AG04450 (cell line): ENCODE measurements at regions not wholly inside any gene's neighbourhood (a gene's known extent, or its start where the extent isn't known, plus 50 kb on each side); places are given as distances from the start of the nearest gene placed in this dataset.
"Not testable (repeated sequence)": the region's sequence is repeated elsewhere in the genome, so short reads cannot be mapped to it uniquely, and the experiment has no call there.

Experiments used
- CTCF ChIA-PET: fragments of 300-600, 350-600 bp; formaldehyde crosslinking; extraction: SDS; loops from one replicate; lab custom pipeline; 2022; ENCODE audit warnings: antibody characterized with exemption, inconsistent platforms; lab: Charles Lee
- POLR2A ChIA-PET: fragments of 350-600 bp; formaldehyde crosslinking; extraction: SDS; loops from one replicate; lab custom pipeline; 2021; ENCODE audit warnings: antibody characterized with exemption, inconsistent platforms; lab: Yijun Ruan, JAX
- DNase-seq: peaks from one replicate; pipeline ENCODE4 v3.0.0-alpha.2; 2011; ENCODE audit warnings: low read depth, low spot score
- H3K27ac ChIP-seq: one replicate; pipeline ENCODE4 v1.5.1; 2012; ENCODE audit warnings: low read depth, low read length, control low read depth
- H3K27me3 ChIP-seq: one replicate; pipeline ENCODE4 v1.6.0; 2012; ENCODE audit warnings: low read length; ENCODE audit not compliant: control insufficient read depth, insufficient read depth
- H3K4me3 ChIP-seq: 2 replicates; pipeline ENCODE4 v1.5.1; 2011; ENCODE audit warnings: mild to moderate bottlenecking, low read depth, low read length, control low read depth
- H3K9me3 ChIP-seq: 2 replicates; pipeline ENCODE4 v1.5.1; 2012; ENCODE audit warnings: low read length; ENCODE audit not compliant: control insufficient read depth, insufficient read depth
- TF ChIP-seq, protein P1 (sequence below): IDR thresholded peaks from 2 replicates; pipeline ENCODE4 v1.5.1; 2011; ENCODE audit warnings: low read depth, low read length, control low read depth, inconsistent platforms

DNA sequence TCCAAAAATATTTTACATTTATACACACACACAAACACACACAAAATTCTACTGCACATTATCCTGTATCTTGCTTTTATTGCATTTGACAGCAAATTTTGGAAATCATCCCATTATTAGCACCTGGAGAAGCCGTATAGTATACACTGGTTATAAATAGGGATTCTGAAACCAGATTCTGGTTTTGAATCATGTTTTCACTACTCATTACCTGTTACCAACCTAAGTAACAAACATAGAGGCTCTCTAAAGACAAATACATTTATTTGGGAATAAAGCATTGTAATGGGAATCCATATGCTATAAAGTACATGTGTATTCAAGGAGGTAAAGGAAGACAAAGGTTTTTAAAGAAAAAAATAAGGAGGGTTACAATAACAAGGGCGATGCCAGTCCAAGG lies 106.8 kb downstream of the OR2B2 start:
- H3K9me3 ChIP-seq: no peaks in the 10 kb centered on the region
- H3K4me3 ChIP-seq: no peak overlapping the region
- no peak overlapping the region for H3K27ac ChIP-seq
- TF ChIP-seq, protein P1, sequence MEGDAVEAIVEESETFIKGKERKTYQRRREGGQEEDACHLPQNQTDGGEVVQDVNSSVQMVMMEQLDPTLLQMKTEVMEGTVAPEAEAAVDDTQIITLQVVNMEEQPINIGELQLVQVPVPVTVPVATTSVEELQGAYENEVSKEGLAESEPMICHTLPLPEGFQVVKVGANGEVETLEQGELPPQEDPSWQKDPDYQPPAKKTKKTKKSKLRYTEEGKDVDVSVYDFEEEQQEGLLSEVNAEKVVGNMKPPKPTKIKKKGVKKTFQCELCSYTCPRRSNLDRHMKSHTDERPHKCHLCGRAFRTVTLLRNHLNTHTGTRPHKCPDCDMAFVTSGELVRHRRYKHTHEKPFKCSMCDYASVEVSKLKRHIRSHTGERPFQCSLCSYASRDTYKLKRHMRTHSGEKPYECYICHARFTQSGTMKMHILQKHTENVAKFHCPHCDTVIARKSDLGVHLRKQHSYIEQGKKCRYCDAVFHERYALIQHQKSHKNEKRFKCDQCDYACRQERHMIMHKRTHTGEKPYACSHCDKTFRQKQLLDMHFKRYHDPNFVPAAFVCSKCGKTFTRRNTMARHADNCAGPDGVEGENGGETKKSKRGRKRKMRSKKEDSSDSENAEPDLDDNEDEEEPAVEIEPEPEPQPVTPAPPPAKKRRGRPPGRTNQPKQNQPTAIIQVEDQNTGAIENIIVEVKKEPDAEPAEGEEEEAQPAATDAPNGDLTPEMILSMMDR: no peak
- H3K27me3 ChIP-seq: no peaks in the 10 kb centered on the region
- DNase-seq: no peak
- ChIA-PET CTCF (interaction anchor here (4.7 to 5.2 kb wide), 2 partner anchors 9 to 90 kb away, joined by 48 to 57 read pairs; a partner anchor contains a TSS), POLR2A (no interaction called here)

DNA sequence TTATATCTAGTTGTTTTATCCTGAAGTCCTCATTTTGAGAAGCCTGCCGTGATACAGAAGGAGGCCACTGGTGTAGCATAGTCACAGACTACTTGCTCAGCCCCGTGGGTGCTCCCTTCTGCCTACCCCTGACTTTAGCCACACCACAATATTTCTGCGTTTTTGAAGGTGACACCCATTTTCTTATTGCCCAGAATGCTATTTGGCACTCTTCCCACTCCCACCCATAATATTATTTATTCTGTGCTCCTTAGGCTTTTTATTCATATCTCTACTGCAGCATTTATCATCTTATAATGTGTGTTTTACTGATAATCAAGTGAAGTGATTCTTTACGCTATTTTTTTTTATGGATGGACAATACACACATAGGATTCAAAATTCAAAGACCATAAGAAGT lies 107.3 kb downstream of the OR2B2 start:
- ChIA-PET POLR2A (no interaction called here), CTCF (no interaction called here)
- DNase-seq: no peak
- Histone ChIP-seq H3K4me3 (no peak overlapping the region), H3K27me3 (no peaks in the 10 kb centered on the region), H3K27ac (no peak overlapping the region), H3K9me3 (no peaks in the 10 kb centered on the region)
- TF ChIP-seq, protein P1: no peak

DNA sequence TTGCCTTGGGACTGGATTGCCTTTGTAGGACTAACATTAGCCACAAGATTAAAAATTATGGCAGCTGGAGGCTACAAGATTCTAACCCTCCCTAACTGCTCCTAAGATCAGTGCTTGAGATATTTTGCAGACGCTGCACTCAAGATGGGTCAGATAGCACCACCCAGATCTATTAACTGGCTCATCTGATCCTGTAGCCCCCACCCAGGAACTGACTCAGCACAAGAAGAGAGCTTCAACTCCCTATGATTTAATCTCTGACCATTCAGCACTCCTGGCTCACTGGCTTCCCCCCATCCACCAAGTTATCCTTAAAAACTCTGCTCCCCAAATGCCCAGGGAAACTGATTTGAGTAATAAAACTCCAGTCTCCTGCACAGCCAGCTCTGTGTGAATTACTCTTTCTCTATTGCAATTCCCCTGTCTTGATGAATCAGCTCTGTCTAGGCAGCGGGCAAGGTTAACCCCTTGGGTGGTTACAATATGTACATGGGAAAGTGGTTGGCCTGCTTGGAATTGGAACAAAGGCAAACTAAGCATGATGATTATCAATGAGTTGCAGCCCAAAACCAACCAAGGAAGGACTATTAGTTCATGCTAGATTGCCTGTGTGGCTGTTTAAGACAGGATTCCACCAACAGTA lies 111.3 kb downstream of the OR2B2 start:
- no peak for DNase-seq
- ChIA-PET CTCF (no interaction called here), POLR2A (no interaction called here)
- no peak overlapping the region for H3K27ac ChIP-seq
- H3K27me3 ChIP-seq: no peaks in the 10 kb centered on the region
- no peaks in the 10 kb centered on the region for H3K9me3 ChIP-seq
- TF ChIP-seq, protein P1: no peak
- H3K4me3 ChIP-seq: no peak overlapping the region

DNA sequence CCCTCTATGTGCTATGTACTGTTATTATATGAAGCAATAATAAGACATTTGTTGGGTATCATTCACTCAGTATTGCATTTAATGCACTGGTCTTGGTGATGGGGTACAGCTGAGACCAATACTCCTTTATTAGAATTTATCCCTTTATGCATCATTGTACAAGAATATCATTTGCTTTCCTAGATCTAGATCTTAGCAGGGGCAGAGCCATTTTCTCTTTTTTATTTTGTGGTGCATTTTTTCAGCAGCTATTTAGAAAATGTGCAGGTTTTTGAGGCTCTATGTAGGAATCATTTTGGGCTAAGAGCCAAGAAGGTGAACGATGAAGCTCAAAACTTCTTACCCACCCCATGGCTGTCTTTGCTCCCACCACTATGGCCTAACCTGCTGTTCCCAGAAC lies 114.2 kb downstream of the OR2B2 start:
- ChIA-PET CTCF (interaction anchor here (0.6 to 6.4 kb wide), 8 partner anchors 9 to 1778 kb away, joined by 3 to 99 read pairs (median 12); a partner anchor contains a TSS), POLR2A (interaction anchor here (1.0 kb wide), 1 partner anchor 10 kb away, joined by 3 read pairs; a partner anchor contains a TSS)
- TF ChIP-seq, protein P1: no peak

DNA sequence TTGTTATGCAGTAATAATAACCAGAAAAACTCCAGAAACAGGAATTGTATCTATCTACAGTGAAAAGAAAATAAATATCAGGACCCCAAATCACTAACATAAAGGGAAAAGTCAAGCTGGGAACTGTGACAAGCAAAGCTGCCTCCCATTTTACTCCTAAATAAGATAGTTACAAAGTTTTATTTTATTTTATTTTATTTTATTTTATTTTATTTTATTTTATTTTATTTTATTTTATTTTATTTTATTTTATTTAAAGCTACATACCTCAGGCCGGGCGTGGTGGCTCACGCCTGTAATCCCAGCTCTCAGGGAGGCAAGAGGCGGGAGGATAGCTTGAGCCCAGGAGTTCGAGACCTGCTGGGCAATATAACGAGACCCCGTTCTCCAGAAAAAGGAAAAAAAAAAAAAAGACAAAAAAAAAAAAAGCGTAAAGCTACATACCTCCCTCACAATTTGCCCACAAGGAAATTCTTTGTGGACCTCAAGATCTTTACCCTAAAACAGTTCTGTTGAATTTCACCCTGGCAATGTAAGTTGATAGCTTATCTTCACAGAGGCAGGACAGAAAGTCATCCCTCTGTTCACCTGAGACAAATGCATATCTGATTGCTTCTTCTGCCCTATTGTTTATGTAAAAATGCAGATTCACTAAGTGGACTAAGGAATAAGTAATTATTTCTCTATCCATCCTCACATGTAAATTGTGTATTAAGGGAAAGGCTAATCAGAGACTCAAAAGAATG lies 115.3 kb downstream of the OR2B2 start:
- H3K27ac ChIP-seq, H3K9me3 ChIP-seq, H3K4me3 ChIP-seq, H3K27me3 ChIP-seq, DNase-seq: not testable (repeated sequence)
- ChIA-PET POLR2A (interaction anchor here (0.6 to 1.8 kb wide), 2 partner anchors 13 to 77 kb away, joined by 3 to 4 read pairs; a partner anchor contains a TSS), CTCF (interaction anchor here (0.6 to 6.4 kb wide), 31 partner anchors 9 to 1500 kb away, joined by 3 to 99 read pairs (median 4); a partner anchor contains a TSS)

More for the DNA sequence above, 114.2 kb downstream of the OR2B2 start:
- DNase-seq: no peak
- H3K4me3 ChIP-seq: no peak overlapping the region
- no peak overlapping the region for H3K27ac ChIP-seq
- H3K9me3 ChIP-seq: no peaks in the 10 kb centered on the region
- no peaks in the 10 kb centered on the region for H3K27me3 ChIP-seq
